K562 (cell line): ENCODE measurements at regions not wholly inside any gene's neighbourhood (a gene's known extent, or its start where the extent isn't known, plus 50 kb on each side); places are given as distances from the start of the nearest gene placed in this dataset.

Source experiments
- CC2D1A ChIP-seq: fragments of 450-650 bp; IDR thresholded peaks from 2 replicates; pipeline ENCODE4 v1.6.1; 2017; ENCODE audit warnings: mild to moderate bottlenecking
- CTCF ChIP-seq, 3 experiments: IDR thresholded peaks in 2 of 3; conservative IDR thresholded peaks in 1 of 3; 2 replicates each; pipeline ENCODE4 v1.5.1; 2011 to 2012; ENCODE audit warnings: low read length in 3 of 3, mild to moderate bottlenecking in 3 of 3, control low read depth in 2 of 3, improper control_type of control experiment in 1 of 3, inconsistent platforms in 1 of 3, low read depth in 1 of 3, mixed read lengths in 1 of 3, moderate library complexity in 1 of 3; ENCODE audit not compliant: insufficient read depth in 2 of 3
- CUX1 ChIP-seq: fragments of 200-800 bp; sonication (Bioruptor generic); IDR thresholded peaks from 2 replicates; pipeline ENCODE4 v1.6.1; 2016; ENCODE audit warnings: missing genetic modification characterization, missing compliant biosample characterization
- MAFK ChIP-seq: IDR thresholded peaks from 2 replicates; pipeline ENCODE4 v1.6.1; 2011; ENCODE audit warnings: low read length, improper control_type of control experiment
- MLX ChIP-seq, 2 experiments: fragments of 450-650 bp in 1 of 2; sonication (generic) in 1 of 2; formaldehyde crosslinking; conservative IDR thresholded peaks; 2 replicates each; pipeline versions ENCODE4 v1.4.0 to v1.8.1; 2020 to 2022; ENCODE audit warnings: mild to moderate bottlenecking in 1 of 2, missing genetic modification reagents in 1 of 2
- MXI1 ChIP-seq: IDR thresholded peaks from 2 replicates; pipeline ENCODE4 v1.6.1; 2011; ENCODE audit warnings: low read depth, mild to moderate bottlenecking, improper control_type of control experiment, low read length
- RHOXF2B ChIP-seq: fragments of 250-450 bp; sonication (Bioruptor Pico); conservative IDR thresholded peaks from 2 replicates; pipeline ENCODE4 v1.5.1; 2021
- TBL1XR1 ChIP-seq, 2 experiments: IDR thresholded peaks; 2 replicates each; pipeline ENCODE4 v1.6.1; 2012; ENCODE audit warnings: improper control_type of control experiment in 2 of 2, low read length in 2 of 2, mild to moderate bottlenecking in 1 of 2
- TBP ChIP-seq: optimal IDR thresholded peaks from 2 replicates; pipeline ENCODE3; 2011; ENCODE audit warnings: low read depth, low read length, improper control_type of control experiment
- XRCC5 ChIP-seq: fragments of 200-400 bp; formaldehyde crosslinking; IDR thresholded peaks from 2 replicates; pipeline ENCODE4 v1.6.1; 2017; ENCODE audit warnings: low read depth, mild to moderate bottlenecking, low read length
- ZNF354B ChIP-seq: fragments of 250-450 bp; sonication (Bioruptor Pico); IDR thresholded peaks from 2 replicates; pipeline ENCODE4 v1.4.0; 2020

- no peak for TF ChIP-seq XRCC5
- TF ChIP-seq MAFK, result no peak
- TF ChIP-seq CTCF (IDR thresholded peaks at IDR 0.05 in 2 of 3, conservative IDR thresholded peaks at IDR 0.05 in 1 of 3; ENCODE audit: insufficient read depth in 2 of 3, low read depth in 1 of 3, low read length in 3 of 3), result 0 out of 6 replicates have a peak, but pooled peaks of 1 of the 3 experiments have one; percentile 2
- no peak for TF ChIP-seq MXI1
- TF ChIP-seq TBP, result peak; percentile 19
- no peak for TF ChIP-seq CUX1 (CRISPR knock-in tag)
- no peak for TF ChIP-seq RHOXF2B (CRISPR knock-in tag)
- TF ChIP-seq ZNF354B (CRISPR knock-in tag), result no peak
- no peak for TF ChIP-seq MLX (CRISPR knock-in tag; conservative IDR thresholded peaks at IDR 0.05)
- TF ChIP-seq CC2D1A, result no peak
- no peak for TF ChIP-seq TBL1XR1 (IDR thresholded peaks at IDR 0.05; ENCODE audit: low read length in 2 of 2)
These were observed 76.1 kb downstream of the TEKT4 start for GRCh38 chr2:94947097-94948016.
